KMS-11 (cell line): ENCODE measurements at regions not wholly inside any gene's neighbourhood (a gene's known extent, or its start where the extent isn't known, plus 50 kb on each side); places are given as distances from the start of the nearest gene placed in this dataset.

Experiments
- H2AFZ ChIP-seq: fragments of 200-600 bp; sonication (generic); 2 replicates; pipeline ENCODE4 v1.6.1; 2016; ENCODE audit warnings: antibody characterized with exemption, mixed run types, low read depth
- H3K27ac ChIP-seq: fragments of 200-600 bp; sonication (generic); 2 replicates; pipeline ENCODE4 v1.6.1; 2016; ENCODE audit warnings: mild to moderate bottlenecking, mixed run types
- H3K27me3 ChIP-seq: fragments of 200-600 bp; sonication (generic); 2 replicates; pipeline ENCODE4 v1.6.1; 2017; ENCODE audit warnings: mild to moderate bottlenecking, low read depth, mixed run types, moderate library complexity; ENCODE audit not compliant: insufficient read depth
- H3K36me3 ChIP-seq: fragments of 200-600 bp; sonication (generic); 2 replicates; pipeline ENCODE4 v1.6.1; 2017; ENCODE audit warnings: mild to moderate bottlenecking, mixed run types; ENCODE audit not compliant: insufficient read depth
- H3K4me1 ChIP-seq: fragments of 200-600 bp; sonication (generic); 2 replicates; pipeline ENCODE4 v1.6.1; 2016; ENCODE audit warnings: mild to moderate bottlenecking, low read depth, mixed run types; ENCODE audit not compliant: poor library complexity, severe bottlenecking
- H3K4me2 ChIP-seq: fragments of 200-600 bp; sonication (generic); 2 replicates; pipeline ENCODE4 v1.7.0; 2016; ENCODE audit warnings: mild to moderate bottlenecking, mixed run types
- H3K4me3 ChIP-seq: fragments of 200-600 bp; sonication (generic); IDR thresholded peaks from 2 replicates; pipeline ENCODE4 v1.6.1; 2017; ENCODE audit warnings: low read depth, low read length, mixed read lengths; ENCODE audit not compliant: insufficient read depth
- H3K79me2 ChIP-seq: fragments of 200-600 bp; sonication (generic); 2 replicates; pipeline ENCODE4 v1.6.1; 2016; ENCODE audit warnings: low read depth, mixed run types; ENCODE audit not compliant: insufficient read depth
- H3K9ac ChIP-seq: fragments of 200-600 bp; sonication (generic); 2 replicates; pipeline ENCODE4 v1.6.1; 2016; ENCODE audit warnings: mild to moderate bottlenecking, mixed run types
- H4K20me1 ChIP-seq: fragments of 200-600 bp; sonication (generic); 2 replicates; pipeline ENCODE4 v1.6.1; 2016; ENCODE audit warnings: mild to moderate bottlenecking, mixed run types; ENCODE audit not compliant: insufficient read depth
- CTCF ChIP-seq: fragments of 200-600 bp; sonication (generic); conservative IDR thresholded peaks from 2 replicates; pipeline ENCODE4 v1.6.1; 2017; ENCODE audit warnings: low read depth, mild to moderate bottlenecking, antibody characterized with exemption, low read length, moderate library complexity, mixed read lengths

- H3K27ac ChIP-seq, result no peak overlapping the region
- H3K4me3 ChIP-seq, result no peak overlapping the region
- H3K36me3 ChIP-seq, result no peaks in the 10 kb centered on the region
- no peaks in the 10 kb centered on the region for H4K20me1 ChIP-seq
- H3K79me2 ChIP-seq, result no peaks in the 10 kb centered on the region
- H2AFZ ChIP-seq, result no peak overlapping the region
- no peaks in the 10 kb centered on the region for H3K4me1 ChIP-seq
- no peak overlapping the region for H3K4me2 ChIP-seq
- no peak overlapping the region for H3K9ac ChIP-seq
- no peak for TF ChIP-seq CTCF
- no peaks in the 10 kb centered on the region for H3K27me3 ChIP-seq
Observed at GRCh38 chrX:45630078-45630477, 429.4 kb upstream of the DIPK2B start.

DNA sequence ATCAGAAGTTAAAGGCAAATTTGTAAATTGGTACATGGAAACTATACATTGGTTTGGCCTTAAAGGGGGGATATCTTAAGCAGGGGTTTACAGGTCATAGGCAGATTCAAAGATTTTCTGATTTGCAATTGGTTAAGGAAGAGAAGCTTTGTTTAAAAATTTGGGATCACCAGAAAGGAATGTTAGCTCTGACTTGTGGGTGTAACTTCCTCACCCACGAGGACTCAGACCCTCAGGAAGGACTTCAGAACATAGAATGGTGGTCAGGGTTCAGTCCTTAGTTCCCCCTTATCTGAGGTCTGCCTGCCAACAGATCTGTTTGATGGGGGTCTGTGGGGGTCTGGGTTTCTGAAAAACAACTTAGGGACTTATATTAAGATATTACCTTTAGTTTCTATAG is 427.4 kb upstream of the DIPK2B start:
- Histone ChIP-seq H3K27ac (no peak overlapping the region), H3K79me2 (no peaks in the 10 kb centered on the region), H3K4me3 (no peak overlapping the region), H3K9ac (no peak overlapping the region), H2AFZ (no peak overlapping the region), H3K36me3 (no peaks in the 10 kb centered on the region), H4K20me1 (no peaks in the 10 kb centered on the region), H3K4me2 (no peak overlapping the region), H3K27me3 (no peaks in the 10 kb centered on the region), H3K4me1 (no peaks in the 10 kb centered on the region)
- no peak for TF ChIP-seq CTCF

DNA sequence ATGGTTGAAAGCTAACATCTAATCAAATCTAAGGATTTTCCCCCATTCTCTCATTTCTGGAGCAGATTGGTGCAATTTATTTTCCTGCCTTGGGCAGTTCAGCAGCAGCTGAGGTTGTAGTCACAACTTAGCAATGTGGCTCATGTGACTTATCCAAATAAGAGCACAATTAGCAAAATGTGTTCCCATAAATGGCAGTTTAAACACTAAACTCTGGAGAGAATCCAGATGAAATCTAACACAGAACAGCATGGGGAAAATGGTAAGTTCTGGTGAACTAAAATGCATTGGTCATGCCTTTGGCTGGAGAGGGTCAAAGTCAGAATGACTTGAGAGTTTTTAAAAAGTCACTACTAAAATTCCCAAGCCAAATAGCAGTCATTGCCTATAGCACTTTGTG is 422.6 kb upstream of the DIPK2B start:
- H3K4me2 ChIP-seq, result no peak overlapping the region
- no peaks in the 10 kb centered on the region for H3K4me1 ChIP-seq
- H3K9ac ChIP-seq, result no peak overlapping the region
- no peaks in the 10 kb centered on the region for H3K36me3 ChIP-seq
- TF ChIP-seq CTCF, result no peak
- H3K27ac ChIP-seq, result no peak overlapping the region
- H3K4me3 ChIP-seq, result no peak overlapping the region
- H3K27me3 ChIP-seq, result no peaks in the 10 kb centered on the region
- H3K79me2 ChIP-seq, result no peaks in the 10 kb centered on the region
- H2AFZ ChIP-seq, result no peak overlapping the region
- H4K20me1 ChIP-seq, result no peaks in the 10 kb centered on the region

DNA sequence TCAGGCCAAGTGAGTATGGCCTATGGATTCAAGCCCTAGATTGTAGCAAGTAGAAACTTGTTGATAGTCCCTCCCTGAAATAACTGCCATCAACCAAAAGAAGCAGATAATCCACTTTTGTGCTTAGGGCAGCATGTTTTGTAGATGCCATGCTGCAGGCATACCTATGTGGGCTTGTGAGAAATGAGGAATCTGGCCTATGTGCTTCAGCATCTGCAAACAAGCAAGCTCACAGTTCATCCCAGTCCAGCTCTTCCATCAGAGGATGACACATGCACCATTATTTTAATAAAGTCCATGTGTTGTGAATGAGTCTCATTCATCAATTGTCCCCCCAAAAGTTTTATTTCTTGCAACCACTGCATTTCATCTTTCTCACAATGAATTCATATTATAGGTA is 421.9 kb upstream of the DIPK2B start:
- no peak overlapping the region for H3K4me2 ChIP-seq
- H3K36me3 ChIP-seq, result no peaks in the 10 kb centered on the region
- H3K9ac ChIP-seq, result no peak overlapping the region
- H3K79me2 ChIP-seq, result no peaks in the 10 kb centered on the region
- H4K20me1 ChIP-seq, result no peaks in the 10 kb centered on the region
- no peaks in the 10 kb centered on the region for H3K4me1 ChIP-seq
- no peak for TF ChIP-seq CTCF
- H3K4me3 ChIP-seq, result no peak overlapping the region
- H3K27me3 ChIP-seq, result no peaks in the 10 kb centered on the region
- no peak overlapping the region for H3K27ac ChIP-seq
- no peak overlapping the region for H2AFZ ChIP-seq

DNA sequence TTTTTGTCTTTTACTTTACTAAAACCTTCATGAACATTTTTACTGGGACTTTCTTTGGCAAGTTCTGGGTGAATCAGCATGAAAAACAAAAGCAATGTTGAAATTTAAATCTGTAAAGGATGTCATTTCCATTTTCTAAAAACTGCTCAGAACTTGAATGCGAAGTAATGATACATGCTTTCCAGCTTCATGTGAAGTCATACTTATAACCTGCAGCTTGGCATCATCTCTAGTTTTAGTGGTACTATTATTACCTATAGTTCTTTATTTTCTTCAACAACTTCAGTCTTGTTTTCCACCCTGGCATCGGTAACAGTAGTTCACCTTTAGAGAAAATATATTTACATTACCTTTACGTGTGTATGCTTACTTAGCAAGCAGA is 421.4 kb upstream of the DIPK2B start:
- Histone ChIP-seq H3K4me3 (no peak overlapping the region), H3K27me3 (no peaks in the 10 kb centered on the region), H4K20me1 (no peaks in the 10 kb centered on the region), H3K36me3 (no peaks in the 10 kb centered on the region), H3K4me2 (no peak overlapping the region), H3K4me1 (no peaks in the 10 kb centered on the region), H2AFZ (no peak overlapping the region), H3K27ac (no peak overlapping the region), H3K79me2 (no peaks in the 10 kb centered on the region), H3K9ac (no peak overlapping the region)
- TF ChIP-seq CTCF, result no peak
